ENCODE measurements at regions not wholly inside any gene's neighbourhood (a gene's known extent, or its start where the extent isn't known, plus 50 kb on each side); places are given as distances from the start of the nearest gene placed in this dataset.

GRCh38 chr9:106731910-106732309 lies 131.1 kb upstream of the ZNF462 start:
- TF ChIP-seq, protein P1, sequence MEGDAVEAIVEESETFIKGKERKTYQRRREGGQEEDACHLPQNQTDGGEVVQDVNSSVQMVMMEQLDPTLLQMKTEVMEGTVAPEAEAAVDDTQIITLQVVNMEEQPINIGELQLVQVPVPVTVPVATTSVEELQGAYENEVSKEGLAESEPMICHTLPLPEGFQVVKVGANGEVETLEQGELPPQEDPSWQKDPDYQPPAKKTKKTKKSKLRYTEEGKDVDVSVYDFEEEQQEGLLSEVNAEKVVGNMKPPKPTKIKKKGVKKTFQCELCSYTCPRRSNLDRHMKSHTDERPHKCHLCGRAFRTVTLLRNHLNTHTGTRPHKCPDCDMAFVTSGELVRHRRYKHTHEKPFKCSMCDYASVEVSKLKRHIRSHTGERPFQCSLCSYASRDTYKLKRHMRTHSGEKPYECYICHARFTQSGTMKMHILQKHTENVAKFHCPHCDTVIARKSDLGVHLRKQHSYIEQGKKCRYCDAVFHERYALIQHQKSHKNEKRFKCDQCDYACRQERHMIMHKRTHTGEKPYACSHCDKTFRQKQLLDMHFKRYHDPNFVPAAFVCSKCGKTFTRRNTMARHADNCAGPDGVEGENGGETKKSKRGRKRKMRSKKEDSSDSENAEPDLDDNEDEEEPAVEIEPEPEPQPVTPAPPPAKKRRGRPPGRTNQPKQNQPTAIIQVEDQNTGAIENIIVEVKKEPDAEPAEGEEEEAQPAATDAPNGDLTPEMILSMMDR (IDR thresholded peaks at IDR 0.05; ENCODE audit: low read depth, low read length), result no peak
- TF ChIP-seq POLR2A (IDR thresholded peaks at IDR 0.05; ENCODE audit: extremely low read depth, insufficient read length) (no peak), MYC (IDR thresholded peaks at IDR 0.05; ENCODE audit: low read depth, low read length) (no peak)
- TF ChIP-seq, protein P2, sequence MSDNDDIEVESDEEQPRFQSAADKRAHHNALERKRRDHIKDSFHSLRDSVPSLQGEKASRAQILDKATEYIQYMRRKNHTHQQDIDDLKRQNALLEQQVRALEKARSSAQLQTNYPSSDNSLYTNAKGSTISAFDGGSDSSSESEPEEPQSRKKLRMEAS (IDR thresholded peaks at IDR 0.05; ENCODE audit: low read depth, low read length), result no peak
- no peak overlapping the region for H3K4me3 ChIP-seq (ENCODE audit: low read depth, low read length)
- DNase-seq (ENCODE audit: low read depth), result no peak

DNA sequence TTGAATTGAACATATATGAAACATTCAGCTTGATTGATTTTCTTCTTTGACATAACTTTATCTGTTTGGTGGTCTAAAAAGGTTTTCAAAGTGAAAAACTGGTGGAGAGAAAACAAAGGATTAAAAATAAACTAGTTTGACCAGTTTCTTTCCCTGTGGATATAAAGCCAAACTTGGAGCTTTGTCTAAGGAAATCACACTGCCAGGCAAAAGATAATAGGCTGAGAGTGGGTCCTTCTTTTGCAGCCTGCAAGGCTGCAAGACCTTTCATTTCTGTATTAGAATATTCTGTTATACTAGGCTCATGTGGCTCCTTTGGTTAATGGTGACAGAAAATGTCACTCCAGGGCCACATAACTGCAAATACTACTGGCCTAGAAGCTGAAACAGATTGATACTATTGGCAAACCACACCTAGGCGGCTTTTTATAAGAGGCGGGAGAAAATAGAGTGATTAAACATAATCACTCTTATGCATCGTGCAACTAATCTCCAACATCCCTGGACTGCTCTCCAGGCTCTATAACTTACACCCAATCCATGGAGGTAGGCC lies 129.1 kb upstream of the ZNF462 start:
- no peak overlapping the region for H3K4me3 ChIP-seq (ENCODE audit: low read depth, low read length)
- DNase-seq (ENCODE audit: low read depth), result no peak
- TF ChIP-seq MYC (IDR thresholded peaks at IDR 0.05; ENCODE audit: low read depth, low read length) (no peak), POLR2A (IDR thresholded peaks at IDR 0.05; ENCODE audit: extremely low read depth, insufficient read length) (no peak)
- TF ChIP-seq, protein P2 (IDR thresholded peaks at IDR 0.05; ENCODE audit: low read depth, low read length), result no peak
- TF ChIP-seq, protein P1 (IDR thresholded peaks at IDR 0.05; ENCODE audit: low read depth, low read length), result no peak

DNA sequence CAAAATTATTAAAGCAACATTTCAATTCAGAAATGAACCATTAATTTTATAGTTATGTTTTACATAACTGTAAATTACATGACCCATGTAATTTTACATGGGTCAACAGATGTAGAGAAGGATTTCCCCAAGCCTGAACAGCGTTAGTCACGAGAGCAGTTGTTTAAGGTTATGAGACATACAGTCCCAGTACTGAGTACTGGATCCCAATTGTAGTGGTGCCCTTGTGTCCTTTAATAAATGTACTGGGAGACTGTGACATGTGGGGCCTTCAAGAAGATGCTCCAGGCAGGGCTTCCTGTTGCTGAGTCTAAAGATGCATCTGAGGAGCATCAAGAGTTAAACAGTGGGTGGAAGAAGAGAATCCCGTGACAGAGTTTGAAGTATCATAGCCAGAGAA lies 125.5 kb upstream of the ZNF462 start:
- no peak overlapping the region for H3K4me3 ChIP-seq (ENCODE audit: low read depth, low read length)
- no peak for DNase-seq (ENCODE audit: low read depth)
- TF ChIP-seq MYC (IDR thresholded peaks at IDR 0.05; ENCODE audit: low read depth, low read length), result no peak
- TF ChIP-seq POLR2A (IDR thresholded peaks at IDR 0.05; ENCODE audit: extremely low read depth, insufficient read length), result no peak
- TF ChIP-seq, protein P2 (IDR thresholded peaks at IDR 0.05; ENCODE audit: low read depth, low read length), result no peak
- TF ChIP-seq, protein P1 (IDR thresholded peaks at IDR 0.05; ENCODE audit: low read depth, low read length), result no peak

DNA sequence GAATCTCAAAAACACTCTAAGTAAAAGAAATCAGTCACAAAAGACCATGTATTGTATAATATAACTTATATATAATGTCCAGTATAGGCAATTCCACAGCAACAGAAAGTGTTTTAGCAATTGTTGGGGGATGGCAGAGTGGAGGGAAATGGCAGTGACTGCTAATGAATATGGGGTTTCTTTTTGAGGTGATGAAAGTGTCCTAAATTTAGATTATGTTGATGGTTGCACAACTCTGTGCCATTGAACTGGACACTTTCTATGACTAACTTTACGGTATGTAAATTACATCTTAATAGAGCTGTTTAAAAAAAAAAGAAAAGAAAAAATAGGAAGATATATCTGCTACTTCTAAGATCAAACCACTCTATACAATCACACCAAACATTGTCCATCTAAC lies 124.9 kb upstream of the ZNF462 start:
- DNase-seq (ENCODE audit: low read depth), result no peak
- H3K4me3 ChIP-seq (ENCODE audit: low read depth, low read length), result no peak overlapping the region
- TF ChIP-seq MYC (IDR thresholded peaks at IDR 0.05; ENCODE audit: low read depth, low read length) (no peak), POLR2A (IDR thresholded peaks at IDR 0.05; ENCODE audit: extremely low read depth, insufficient read length) (no peak)
- TF ChIP-seq, protein P1 (IDR thresholded peaks at IDR 0.05; ENCODE audit: low read depth, low read length), result no peak
- TF ChIP-seq, protein P2 (IDR thresholded peaks at IDR 0.05; ENCODE audit: low read depth, low read length), result no peak

- TF ChIP-seq MYC (IDR thresholded peaks at IDR 0.05; ENCODE audit: low read depth, low read length) (no peak), POLR2A (IDR thresholded peaks at IDR 0.05; ENCODE audit: extremely low read depth, insufficient read length) (no peak)
- TF ChIP-seq, protein P1 (IDR thresholded peaks at IDR 0.05; ENCODE audit: low read depth, low read length), result no peak
- TF ChIP-seq, protein P2 (IDR thresholded peaks at IDR 0.05; ENCODE audit: low read depth, low read length), result no peak
- H3K4me3 ChIP-seq (ENCODE audit: low read depth, low read length), result no peak overlapping the region
- DNase-seq (ENCODE audit: low read depth), result no peak
These were observed 117.5 kb upstream of the ZNF462 start for GRCh38 chr9:106745457-106745856.

All from NB4 (cell line).